ENCODE measurements at regions not wholly inside any gene's neighbourhood (a gene's known extent, or its start where the extent isn't known, plus 50 kb on each side); places are given as distances from the start of the nearest gene placed in this dataset.

DNA sequence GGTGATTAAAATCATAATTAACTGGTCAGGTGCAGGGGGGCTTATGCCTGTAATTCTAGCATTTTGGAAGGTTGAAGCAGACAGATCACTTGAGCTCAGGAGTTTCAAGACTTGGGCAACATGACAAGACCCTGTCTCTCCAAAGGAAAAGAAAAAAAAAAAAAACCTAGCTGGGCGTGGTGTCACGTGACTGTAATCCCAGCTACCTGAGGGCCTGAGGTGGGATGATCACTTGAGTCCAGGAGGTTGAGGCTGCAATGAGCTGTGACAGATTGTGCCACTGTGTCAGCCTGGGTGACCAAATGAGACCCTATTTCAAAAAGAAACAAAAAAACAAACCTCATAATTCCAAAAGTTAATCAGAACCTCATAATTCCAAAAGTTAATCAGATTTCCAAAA lies 505.5 kb downstream of the CDH8 start:
- TF ChIP-seq POLR2A (IDR thresholded peaks at IDR 0.05): no peak
- TF ChIP-seq, protein P1, sequence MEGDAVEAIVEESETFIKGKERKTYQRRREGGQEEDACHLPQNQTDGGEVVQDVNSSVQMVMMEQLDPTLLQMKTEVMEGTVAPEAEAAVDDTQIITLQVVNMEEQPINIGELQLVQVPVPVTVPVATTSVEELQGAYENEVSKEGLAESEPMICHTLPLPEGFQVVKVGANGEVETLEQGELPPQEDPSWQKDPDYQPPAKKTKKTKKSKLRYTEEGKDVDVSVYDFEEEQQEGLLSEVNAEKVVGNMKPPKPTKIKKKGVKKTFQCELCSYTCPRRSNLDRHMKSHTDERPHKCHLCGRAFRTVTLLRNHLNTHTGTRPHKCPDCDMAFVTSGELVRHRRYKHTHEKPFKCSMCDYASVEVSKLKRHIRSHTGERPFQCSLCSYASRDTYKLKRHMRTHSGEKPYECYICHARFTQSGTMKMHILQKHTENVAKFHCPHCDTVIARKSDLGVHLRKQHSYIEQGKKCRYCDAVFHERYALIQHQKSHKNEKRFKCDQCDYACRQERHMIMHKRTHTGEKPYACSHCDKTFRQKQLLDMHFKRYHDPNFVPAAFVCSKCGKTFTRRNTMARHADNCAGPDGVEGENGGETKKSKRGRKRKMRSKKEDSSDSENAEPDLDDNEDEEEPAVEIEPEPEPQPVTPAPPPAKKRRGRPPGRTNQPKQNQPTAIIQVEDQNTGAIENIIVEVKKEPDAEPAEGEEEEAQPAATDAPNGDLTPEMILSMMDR (IDR thresholded peaks at IDR 0.05 in 4 of 5, conservative IDR thresholded peaks at IDR 0.05 in 1 of 5): no peak
